Ishikawa (cell line): ENCODE measurements at regions not wholly inside any gene's neighbourhood (a gene's known extent, or its start where the extent isn't known, plus 50 kb on each side); places are given as distances from the start of the nearest gene placed in this dataset.

Experiments
- CEBPB ChIP-seq: IDR thresholded peaks from 2 replicates; pipeline ENCODE4 v1.6.1; 2012
- CREB1 ChIP-seq: IDR thresholded peaks from 2 replicates; pipeline ENCODE4 v1.6.1; 2012; ENCODE audit warnings: low read depth
- EGR1 ChIP-seq: IDR thresholded peaks from 2 replicates; pipeline ENCODE4 v1.6.1; 2012
- EP300 ChIP-seq: IDR thresholded peaks from 2 replicates; pipeline ENCODE4 v1.6.1; 2012; ENCODE audit warnings: borderline replicate concordance
- FOXM1 ChIP-seq: IDR thresholded peaks from 2 replicates; pipeline ENCODE4 v1.6.1; 2012; ENCODE audit warnings: low read depth, borderline replicate concordance
- MAX ChIP-seq: IDR thresholded peaks from 2 replicates; pipeline ENCODE4 v1.6.1; 2012
- NFIC ChIP-seq: IDR thresholded peaks from 2 replicates; pipeline ENCODE4 v1.6.1; 2012
- RAD21 ChIP-seq: IDR thresholded peaks from 2 replicates; pipeline ENCODE4 v1.6.1; 2012; ENCODE audit warnings: low read depth
- TAF1 ChIP-seq: IDR thresholded peaks from 2 replicates; pipeline ENCODE4 v1.6.1; 2012; ENCODE audit warnings: low read depth, mild to moderate bottlenecking
- TCF12 ChIP-seq: IDR thresholded peaks from 2 replicates; pipeline ENCODE4 v1.6.1; 2012; ENCODE audit warnings: low read depth
- TEAD4 ChIP-seq: IDR thresholded peaks from 2 replicates; pipeline ENCODE4 v1.6.1; 2012
- YY1 ChIP-seq: IDR thresholded peaks from 2 replicates; pipeline ENCODE4 v1.6.1; 2012; ENCODE audit warnings: low read depth
- ZBTB7A ChIP-seq: IDR thresholded peaks from 2 replicates; pipeline ENCODE4 v1.6.1; 2012; ENCODE audit warnings: low read depth
- TF ChIP-seq, protein P1 (sequence below): IDR thresholded peaks from 2 replicates; pipeline ENCODE4 v1.6.1; 2012; ENCODE audit warnings: low read depth, mild to moderate bottlenecking
- TF ChIP-seq, protein P2 (sequence below): IDR thresholded peaks from 2 replicates; pipeline ENCODE4 v1.6.1; 2012

- TF ChIP-seq EGR1 = no peak
- TF ChIP-seq EP300 = no peak
- no peak for TF ChIP-seq MAX
- TF ChIP-seq RAD21 = no peak
- TF ChIP-seq CEBPB = no peak
- TF ChIP-seq NFIC = no peak
- no peak for TF ChIP-seq YY1
- TF ChIP-seq, protein P1, sequence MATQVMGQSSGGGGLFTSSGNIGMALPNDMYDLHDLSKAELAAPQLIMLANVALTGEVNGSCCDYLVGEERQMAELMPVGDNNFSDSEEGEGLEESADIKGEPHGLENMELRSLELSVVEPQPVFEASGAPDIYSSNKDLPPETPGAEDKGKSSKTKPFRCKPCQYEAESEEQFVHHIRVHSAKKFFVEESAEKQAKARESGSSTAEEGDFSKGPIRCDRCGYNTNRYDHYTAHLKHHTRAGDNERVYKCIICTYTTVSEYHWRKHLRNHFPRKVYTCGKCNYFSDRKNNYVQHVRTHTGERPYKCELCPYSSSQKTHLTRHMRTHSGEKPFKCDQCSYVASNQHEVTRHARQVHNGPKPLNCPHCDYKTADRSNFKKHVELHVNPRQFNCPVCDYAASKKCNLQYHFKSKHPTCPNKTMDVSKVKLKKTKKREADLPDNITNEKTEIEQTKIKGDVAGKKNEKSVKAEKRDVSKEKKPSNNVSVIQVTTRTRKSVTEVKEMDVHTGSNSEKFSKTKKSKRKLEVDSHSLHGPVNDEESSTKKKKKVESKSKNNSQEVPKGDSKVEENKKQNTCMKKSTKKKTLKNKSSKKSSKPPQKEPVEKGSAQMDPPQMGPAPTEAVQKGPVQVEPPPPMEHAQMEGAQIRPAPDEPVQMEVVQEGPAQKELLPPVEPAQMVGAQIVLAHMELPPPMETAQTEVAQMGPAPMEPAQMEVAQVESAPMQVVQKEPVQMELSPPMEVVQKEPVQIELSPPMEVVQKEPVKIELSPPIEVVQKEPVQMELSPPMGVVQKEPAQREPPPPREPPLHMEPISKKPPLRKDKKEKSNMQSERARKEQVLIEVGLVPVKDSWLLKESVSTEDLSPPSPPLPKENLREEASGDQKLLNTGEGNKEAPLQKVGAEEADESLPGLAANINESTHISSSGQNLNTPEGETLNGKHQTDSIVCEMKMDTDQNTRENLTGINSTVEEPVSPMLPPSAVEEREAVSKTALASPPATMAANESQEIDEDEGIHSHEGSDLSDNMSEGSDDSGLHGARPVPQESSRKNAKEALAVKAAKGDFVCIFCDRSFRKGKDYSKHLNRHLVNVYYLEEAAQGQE = no peak
- TF ChIP-seq TCF12 = no peak
- TF ChIP-seq, protein P2, sequence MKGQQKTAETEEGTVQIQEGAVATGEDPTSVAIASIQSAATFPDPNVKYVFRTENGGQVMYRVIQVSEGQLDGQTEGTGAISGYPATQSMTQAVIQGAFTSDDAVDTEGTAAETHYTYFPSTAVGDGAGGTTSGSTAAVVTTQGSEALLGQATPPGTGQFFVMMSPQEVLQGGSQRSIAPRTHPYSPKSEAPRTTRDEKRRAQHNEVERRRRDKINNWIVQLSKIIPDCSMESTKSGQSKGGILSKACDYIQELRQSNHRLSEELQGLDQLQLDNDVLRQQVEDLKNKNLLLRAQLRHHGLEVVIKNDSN = no peak
- no peak for TF ChIP-seq CREB1
- TF ChIP-seq TEAD4 = no peak
- no peak for TF ChIP-seq ZBTB7A
- no peak for TF ChIP-seq FOXM1
These were observed 816.9 kb upstream of the HS3ST5 start for GRCh38 chr6:115159733-115160132.

- TF ChIP-seq TCF12 (no peak), CREB1 (no peak), EP300 (no peak), TEAD4 (no peak), CEBPB (no peak)
These were observed 795.1 kb upstream of the HS3ST5 start for GRCh38 chr6:115137910-115138309.

DNA sequence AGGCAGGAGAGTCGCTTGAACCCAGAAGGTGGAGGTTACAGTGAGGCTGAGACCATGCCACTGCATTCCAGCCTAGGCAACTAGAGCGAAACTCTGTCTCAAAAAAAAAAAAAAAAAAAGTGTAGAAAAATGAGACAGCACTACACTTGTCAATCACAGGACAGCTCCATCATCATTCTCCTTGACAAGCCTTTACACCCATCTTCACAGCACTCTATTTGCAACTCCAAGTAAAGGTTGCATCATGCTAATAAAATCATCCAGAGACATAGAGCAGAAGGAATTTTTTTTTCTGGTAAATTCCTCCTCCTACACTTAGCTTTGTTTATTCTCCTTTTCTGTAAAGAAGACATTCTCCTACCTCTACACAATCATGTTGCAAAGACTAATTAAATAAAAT, 791.0 kb upstream of the HS3ST5 start:
- TF ChIP-seq TEAD4 (no peak), MAX (no peak), ZBTB7A (no peak), NFIC (no peak), FOXM1 (no peak), RAD21 (no peak), EP300 (no peak), TCF12 (no peak), YY1 (no peak), CREB1 (no peak), CEBPB (no peak), TAF1 (no peak), EGR1 (no peak)
- TF ChIP-seq, protein P2 = no peak
- TF ChIP-seq, protein P1 = no peak

GRCh38 chr6:115131709-115132490, 789.1 kb upstream of the HS3ST5 start:
- no peak for TF ChIP-seq FOXM1
- no peak for TF ChIP-seq CREB1
- TF ChIP-seq, protein P2 = no peak
- TF ChIP-seq EGR1 = no peak
- TF ChIP-seq ZBTB7A = no peak
- no peak for TF ChIP-seq EP300
- TF ChIP-seq RAD21 = no peak
- TF ChIP-seq CEBPB = no peak

DNA sequence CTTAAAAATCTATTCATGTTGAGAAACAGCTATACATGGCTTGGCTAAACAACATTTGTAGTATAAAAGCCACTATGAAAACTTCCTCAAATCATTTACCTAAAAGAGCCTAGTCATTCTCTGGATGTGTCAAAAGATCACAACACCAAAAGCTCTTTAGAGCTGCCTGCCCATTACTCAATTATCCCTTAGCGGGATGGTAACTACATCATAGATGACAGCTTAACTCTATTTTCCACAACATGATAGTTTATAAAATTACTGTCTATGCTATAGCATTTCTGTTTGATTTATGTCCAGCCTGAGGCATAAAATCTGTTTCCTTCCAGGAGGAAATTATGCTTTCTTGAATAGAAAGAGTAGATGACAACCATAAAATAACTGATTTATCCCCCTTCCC, 777.6 kb upstream of the HS3ST5 start:
- TF ChIP-seq CREB1 = no peak
- TF ChIP-seq TAF1 = no peak
- TF ChIP-seq MAX = no peak
- TF ChIP-seq YY1 = no peak
- no peak for TF ChIP-seq ZBTB7A
- TF ChIP-seq FOXM1 = no peak
- TF ChIP-seq, protein P2 = no peak
- no peak for TF ChIP-seq TEAD4
